Stimulated activated CD4-positive, alpha-beta T cell treated with anti-CD3 and anti-CD28 coated beads, TNF-alpha, amount 100 ng/mL, for 48 hours (primary cell): ENCODE measurements at regions not wholly inside any gene's neighbourhood (a gene's known extent, or its start where the extent isn't known, plus 50 kb on each side); places are given as distances from the start of the nearest gene placed in this dataset.

Experiments
- DNase-seq, 3 donors: peaks; one replicate each; pipeline ENCODE4 v3.0.0-alpha.2; 2020; ENCODE audit warnings: low read depth in 3 of 3

DNA sequence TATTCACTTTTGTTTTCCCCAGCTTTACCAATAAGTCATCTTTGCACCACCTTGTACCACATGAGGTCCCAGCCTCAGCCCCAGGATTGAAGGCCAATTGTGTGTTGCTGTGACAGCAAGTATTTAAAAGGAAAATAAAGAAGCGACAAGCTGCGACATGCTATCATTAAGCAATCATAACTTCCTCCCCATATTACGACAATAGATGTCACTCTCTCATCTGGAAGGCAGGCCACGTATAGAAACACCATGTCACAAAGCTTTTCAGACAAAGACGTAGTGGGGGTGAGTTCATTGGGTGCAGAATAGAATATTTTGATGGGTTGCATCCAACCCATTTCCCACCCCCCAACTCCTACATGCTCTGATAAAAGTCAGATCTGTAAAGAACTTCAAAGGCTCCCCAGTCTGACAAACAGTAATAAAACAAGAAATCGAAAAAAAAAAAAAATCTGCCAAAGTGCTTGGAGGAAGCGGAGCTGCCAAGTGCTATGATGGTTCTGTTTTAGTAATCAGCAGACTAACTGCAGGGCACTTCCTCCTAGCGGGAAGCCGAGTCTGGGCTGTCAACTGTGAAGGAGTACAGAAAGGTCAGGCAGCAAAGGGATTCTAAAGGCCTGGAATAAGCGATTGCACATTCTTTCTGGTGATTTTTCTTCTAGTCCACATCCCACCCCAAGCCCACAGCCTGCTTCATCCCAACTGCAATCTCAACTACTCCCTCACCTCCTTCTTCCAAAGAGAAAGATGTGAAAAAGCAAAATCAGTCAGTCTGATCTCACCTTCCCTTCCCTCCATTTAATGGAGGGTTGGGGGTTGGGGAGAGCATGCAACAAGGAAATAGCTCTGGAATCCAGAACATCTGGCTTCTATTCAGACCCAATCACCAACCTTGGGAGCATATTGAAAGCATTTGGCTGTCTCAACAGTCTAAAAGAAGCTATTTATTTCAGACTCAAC, 131.4 kb upstream of the UBASH3B start:
- DNase-seq = no peak

DNA sequence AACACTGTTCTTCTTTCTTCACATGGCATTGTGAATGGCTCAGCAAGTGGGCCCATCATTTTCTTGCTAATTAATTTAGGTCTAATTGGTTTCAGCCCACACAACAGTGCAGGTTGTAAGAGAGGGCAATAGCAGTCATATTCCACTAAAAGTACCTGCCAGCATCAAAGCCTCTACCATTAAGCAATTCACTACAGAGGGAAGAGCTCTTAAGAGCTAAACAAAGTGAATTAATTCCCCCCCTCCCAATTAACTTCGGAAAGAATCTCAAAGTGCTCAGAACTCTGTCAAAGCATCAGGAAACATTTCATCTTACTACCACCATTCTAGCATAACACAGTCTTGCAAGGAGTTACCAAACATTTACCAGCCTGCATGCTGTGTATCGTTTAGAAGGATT, 133.9 kb upstream of the UBASH3B start:
- DNase-seq = no peak

DNA sequence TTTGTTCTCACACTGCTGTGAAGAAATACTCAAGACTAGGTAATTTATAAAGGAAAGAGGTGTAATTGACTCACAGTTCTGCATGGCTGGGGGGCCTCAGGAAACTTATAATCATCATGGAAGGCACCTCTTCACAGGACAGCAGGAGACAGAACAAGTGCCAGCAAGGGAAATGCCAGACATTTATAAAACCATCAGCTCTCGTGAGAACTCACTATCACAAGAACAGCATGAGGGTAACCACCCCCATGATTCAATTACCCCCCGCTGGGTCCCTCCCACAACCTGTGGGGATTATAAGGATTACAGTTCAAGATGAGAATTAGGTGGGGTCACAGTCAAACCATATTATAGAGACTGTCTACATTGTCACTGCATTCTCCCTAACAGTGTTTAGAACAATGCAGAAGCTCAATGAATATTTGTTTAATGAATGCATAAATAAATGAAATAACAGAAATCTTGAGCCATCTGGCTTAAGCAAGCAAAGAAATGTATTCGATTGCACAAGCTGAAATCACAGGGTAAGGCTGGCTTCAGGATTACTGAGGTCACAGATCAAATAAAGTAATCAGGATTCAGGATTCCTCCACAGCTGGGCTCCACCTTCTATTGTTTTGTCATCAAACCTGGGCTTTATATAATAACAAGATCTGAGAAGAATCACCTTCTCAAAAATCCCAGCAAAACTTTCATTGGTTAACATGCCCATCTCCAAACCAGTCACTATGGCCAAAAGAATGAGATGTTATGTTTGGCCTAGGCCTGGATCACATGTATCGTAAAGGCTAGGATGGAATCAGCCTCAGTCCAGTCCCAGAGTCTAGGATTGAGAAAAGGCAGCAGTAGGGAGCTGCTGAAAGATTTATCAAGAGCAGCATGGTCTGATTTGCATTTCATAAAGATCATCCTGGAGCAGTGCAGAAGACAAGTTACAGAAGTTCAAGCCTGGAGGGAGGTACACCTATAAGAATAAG, 137.8 kb upstream of the UBASH3B start:
- DNase-seq = no peak

DNA sequence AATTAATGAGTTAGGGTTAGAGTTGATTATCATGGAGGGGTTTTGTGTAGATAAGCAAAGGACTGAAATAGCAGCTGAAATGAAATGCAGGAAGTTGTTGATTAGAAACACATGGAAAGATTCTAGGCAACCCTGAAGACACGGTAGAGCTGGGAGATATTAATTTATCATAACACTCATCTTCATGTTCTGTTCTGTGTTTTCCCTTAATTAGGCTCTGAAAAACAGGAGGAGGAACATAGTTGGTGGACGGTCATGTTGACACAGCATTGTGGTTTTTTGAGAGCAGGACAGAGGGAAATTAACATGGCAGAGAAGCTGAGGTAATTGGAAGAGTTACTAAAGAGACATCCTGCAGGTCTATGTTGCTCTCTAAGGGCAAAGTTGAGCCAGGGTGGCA, 138.8 kb upstream of the UBASH3B start:
- no peak for DNase-seq

DNA sequence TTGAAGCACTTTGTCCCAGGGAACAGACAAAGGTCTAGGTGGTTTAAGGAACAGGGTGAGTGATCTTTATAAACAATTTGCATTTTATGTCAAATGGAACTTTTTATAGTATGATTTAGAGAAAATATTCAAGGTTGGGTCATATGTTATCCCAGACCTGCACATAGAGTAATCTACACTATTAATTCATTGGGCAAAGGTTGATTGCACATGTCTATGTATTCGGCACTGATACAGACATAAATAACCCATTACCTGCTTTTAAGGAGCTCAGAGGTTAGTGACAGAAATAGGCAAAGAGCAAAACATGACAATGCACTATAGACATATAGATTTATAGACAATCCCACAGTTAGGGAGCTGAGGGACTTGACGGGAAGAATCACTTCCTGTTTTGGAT, 141.5 kb upstream of the UBASH3B start:
- DNase-seq = no peak

DNA sequence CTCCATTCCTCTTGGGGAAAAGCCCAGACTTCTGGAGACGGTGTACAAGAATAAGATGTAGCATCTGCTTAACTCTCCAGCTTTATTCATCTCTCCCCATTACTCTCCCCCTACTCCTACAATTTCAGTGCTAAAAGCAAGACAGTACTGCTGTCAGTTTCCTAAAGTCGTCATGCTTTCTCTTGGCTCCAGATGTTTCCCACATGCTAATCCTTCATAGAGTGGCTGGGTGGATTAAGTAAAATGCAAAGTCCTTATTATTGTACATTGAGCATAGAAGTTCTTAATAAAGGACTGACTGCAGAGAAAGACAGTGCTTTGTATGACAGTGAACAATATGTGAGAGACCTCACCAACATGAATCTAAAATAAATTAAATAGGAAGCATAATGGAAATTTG, 142.2 kb upstream of the UBASH3B start:
- DNase-seq = no peak

DNA sequence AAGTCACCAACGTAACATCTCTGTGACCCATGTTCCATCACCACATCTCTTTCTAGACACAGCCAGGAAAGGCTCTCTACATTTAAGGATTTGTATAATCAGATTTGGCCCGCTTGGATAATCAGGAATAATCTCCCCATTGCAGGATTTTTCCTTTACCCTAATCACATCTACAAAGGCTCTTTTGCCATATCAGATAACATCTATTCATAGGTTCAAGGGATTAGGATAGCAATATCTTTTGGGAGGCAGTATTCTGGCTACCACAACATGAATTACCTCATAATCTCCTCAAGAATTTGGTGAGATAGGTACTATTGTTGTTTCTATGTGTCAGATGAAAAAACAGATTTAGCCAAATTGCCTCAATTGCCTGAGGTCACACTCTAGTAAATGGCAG, 142.8 kb upstream of the UBASH3B start:
- no peak for DNase-seq

DNA sequence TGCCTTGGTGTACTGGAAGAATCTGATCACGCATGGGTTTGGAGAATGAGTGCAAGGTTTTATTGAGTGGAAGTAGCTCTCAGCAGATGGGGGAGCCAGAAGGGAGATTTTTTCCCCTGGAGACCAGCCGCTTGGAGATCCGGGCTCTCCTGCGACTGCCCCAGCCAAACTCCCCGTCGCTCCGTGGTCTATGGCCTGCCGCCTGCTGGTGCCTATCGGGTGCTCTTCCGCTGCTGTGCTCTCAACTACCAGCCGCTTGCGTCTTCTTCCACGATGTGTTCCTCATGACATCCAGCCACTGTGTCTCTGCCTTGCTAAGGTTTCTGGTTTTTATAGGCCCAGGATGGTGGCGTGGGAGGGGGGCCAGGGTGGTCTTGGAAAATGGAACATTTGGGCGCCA, 145.6 kb upstream of the UBASH3B start:
- DNase-seq = no peak

DNA sequence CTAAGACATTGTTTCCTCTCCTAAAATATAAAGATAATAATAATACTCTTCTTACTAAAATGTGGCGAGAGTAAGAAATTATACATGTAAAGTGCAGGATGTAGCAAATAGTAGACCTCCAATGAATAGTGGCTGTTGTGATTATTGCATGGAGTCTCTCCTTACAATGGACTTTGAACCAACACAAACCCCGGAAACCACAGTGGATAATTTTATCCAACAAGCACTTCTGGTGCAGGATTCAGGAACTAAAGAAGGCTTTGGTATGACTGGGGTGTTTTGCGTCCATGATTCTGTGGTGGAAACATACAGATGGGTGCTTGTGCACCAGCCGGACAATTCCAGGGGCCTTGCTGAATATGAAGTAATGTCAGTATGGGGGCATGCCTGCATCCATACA, 146.4 kb upstream of the UBASH3B start:
- no peak for DNase-seq

DNA sequence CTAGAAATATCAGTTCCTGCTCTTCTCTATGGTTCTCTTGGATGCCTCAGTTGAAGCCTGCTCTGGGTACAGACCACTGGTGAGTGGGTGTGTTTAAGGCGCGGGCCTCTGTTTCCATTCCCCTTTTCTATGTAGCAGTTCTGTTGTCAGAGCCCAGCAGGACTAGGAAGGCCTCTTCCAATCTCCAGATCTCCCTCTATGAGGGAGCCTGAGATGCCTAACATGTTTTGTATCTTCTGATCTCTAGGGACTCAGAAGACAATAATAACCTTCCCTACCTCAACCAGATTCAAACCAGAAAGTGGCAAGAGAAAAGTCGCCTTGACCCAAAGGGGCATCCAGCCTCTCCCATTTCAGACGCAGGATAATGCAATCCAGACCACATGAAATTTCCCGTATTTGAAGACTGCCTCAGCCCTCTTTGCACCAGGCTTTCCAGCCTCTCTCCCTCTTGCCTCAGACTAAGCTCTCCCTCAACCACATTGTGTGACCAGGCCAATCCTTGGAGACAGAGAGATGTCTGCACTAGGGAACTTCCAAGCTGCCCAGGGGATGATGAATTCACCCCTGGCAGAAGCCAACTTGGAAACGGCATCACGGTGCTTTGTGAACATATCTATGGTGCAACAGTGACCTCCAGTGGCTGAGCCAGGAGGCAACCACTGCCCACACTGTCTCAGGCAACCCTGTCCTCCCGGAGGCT, 150.1 kb upstream of the UBASH3B start:
- peak; percentile 10 to 51 (median 28) for DNase-seq

DNA sequence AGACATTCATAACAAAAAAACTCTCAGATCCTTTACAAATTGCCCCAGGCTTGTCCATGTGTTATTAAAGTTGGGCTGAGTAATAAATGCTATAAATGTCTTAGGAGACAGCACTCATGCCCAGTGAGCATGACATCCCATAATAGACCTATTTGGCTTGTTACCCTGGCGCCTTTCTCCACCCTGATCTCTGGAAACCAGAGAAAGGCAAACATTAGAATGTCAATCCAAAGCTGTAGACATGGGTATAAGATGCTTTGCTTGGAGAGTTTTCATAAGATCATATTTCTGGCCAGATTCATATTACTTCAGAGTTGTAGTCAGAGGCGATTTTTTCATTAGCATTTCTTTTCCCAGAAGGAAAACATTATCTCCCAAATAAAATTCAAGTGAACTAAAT, 161.3 kb upstream of the UBASH3B start:
- DNase-seq = no peak

DNA sequence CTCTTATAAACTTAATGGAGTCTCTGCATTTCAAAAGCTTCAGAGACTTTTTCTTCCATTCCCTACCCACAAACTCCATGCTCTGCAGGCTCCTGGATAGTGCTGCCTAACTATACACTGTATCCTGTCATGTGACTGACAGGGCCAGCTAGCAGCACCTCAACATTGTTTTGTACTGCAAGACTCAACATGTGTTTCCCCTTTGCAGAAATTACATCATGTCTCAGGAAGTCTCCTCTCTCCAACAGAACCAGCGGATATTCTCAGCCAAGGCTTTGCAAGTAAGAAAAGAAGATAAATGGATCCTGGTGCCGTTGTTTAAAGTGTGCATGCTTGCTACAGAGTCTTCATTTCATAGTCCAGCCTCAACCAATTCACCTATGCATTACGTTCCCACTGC, 164.0 kb upstream of the UBASH3B start:
- no peak for DNase-seq

DNA sequence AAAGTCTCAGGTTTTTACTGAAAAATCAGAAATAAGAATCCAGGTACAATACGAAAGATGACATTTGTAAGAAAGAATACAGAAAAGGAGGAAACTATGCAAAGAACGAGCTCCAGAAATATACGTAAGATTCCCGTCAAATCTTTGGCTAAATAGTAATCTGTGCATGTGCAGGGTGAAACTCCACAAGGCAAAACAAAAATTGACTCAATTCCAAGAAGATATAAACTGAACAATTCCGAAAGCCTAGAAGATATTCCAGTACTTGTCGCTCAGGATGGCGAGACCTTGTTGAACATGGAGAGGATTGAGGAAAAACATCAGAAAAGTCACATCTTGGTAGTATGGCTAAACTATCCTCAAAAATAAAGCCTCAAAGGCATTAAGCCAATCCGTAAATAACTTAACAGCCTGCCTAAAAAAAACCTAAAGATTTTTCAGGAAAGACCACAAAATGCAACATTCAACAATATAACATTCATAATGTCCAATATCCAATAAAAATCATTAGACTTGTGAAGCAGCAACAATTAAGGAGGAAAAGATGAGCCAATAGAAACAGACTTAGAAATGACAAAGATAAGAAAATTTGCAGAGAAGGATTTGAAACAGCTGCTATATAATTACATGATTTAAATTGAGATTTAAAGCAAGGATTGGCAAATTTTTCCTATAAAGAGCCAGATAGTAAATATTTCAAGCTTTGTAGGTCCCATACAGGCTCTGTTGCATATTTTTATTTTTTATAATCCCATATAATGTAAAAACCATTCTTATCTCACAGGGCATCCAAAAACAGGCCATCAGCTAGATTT, 166.4 kb upstream of the UBASH3B start:
- no peak for DNase-seq

DNA sequence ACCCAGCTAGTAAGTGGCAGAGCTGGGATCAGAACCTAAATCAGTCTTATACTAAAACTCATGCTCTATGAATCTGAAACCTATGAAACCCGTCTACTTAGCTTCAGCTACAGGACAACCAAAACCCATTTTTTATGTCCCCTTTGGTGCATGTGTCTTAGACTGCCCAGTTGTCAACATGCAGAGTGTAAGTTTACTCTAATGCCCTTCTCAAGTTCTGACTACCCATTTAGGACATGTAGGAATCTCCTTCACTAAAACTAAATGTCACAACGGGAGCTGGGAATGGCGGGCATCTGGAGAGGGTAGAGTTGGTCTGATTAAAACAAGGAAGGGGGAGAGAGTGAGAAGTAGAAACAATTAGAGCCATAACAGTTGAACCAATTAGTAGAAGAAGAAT, 167.9 kb upstream of the UBASH3B start:
- DNase-seq = no peak

DNA sequence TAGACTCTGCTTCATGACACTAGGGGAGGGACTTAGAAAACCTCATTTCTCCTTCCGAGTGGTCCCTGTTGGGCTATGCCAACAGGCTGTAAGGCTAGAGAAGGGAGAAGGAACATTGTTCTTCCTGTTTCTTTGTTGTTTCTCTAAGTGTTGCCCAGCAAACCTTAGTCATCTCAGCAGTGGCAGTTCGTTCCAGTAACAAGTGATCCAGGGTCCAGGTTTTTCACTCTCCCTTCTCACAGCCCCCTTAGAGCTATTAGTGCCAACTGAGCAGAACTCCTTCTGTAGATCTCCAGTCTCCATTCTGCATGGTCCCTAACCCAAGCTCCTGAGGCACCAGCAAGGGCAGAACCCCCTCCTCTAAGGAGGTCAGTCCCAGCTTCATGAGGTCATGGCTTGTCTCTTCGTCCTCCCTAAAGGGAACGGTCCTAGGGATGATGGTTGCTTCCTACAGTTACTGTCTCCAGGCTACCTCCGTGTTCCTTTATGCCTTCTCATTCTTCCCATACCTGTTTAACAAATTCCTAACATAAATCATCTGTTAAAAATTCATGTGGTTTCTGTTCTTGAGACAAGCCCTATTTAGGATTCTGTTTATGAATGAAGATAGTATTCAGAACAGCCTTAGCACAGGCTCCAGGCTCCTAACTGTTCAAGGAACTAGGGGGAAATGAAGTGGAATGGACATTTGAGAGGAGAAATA, 168.6 kb upstream of the UBASH3B start:
- DNase-seq = no peak

DNA sequence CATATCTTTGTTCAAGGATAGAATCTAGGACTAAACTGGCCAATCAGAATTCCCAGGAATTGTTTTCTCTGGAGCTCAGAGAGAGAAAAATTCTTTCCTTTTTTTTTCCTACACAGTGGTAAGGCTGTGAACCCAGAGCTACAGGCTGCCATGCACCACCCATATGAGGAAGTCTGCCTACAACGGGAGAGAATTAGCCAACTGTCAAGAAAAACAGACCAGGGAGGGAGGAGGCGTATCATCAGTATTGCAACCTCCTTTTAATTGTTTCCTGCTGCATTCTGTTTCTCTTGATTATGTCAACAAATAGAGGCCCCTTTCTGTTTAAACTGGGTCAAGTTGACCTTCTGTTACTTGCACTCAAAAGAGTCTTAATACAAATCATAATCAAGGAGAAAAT, 176.5 kb upstream of the UBASH3B start:
- no peak for DNase-seq

DNA sequence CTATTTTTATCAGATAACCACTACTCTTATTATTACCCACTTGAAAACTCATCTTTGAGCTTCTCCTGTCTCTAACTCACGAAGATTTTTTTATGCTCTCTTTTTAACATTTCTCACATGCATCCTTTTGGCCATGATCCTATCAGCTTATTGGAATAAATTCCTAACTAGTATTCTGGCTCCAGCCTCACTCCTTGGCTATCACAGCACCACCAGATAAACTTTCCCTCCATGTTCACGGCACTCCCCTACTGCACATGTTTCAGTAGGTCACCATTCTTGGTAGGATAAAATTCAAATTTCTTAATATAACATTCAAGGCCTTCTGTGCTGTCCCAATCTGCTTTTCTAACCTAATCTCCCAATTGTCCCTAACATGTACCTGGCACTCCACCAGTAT, 186.6 kb upstream of the UBASH3B start:
- DNase-seq = no peak

DNA sequence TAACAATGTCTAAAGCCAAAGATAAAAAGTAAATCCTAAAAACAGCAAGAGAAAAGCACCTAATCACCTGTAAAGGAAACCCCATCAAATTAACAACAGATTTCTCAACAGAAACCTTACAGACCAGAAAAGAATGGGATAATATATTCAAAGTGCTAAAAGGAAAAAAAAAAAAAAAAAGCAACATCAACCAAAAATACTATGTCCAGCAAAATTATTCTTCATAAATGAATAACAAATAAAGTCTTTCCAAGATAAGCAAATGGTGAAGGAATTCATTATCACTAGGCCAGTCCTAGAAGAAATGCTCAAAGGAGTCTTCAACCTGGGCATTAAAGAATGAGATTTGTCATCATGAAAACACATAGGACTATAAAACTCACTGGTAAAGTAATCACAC, 192.0 kb upstream of the UBASH3B start:
- no peak for DNase-seq

DNA sequence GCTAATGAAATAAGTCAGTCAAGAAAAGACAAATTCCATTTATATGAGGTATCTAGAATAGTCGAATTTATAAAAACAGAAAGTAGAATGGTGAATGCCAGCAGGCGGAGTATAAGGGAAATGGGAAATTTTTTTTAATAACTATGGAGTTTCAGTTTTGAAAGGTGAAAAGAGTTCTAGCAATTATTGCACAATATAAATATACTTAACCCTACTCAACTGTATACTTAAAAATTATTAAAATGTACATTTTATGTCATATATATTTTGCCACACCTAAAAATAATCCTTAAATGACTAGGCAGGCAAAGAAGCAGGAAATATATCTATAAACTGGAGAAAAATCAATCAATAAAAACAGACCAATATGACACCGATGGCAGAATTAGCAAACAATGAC, 196.5 kb upstream of the UBASH3B start:
- DNase-seq = no peak

DNA sequence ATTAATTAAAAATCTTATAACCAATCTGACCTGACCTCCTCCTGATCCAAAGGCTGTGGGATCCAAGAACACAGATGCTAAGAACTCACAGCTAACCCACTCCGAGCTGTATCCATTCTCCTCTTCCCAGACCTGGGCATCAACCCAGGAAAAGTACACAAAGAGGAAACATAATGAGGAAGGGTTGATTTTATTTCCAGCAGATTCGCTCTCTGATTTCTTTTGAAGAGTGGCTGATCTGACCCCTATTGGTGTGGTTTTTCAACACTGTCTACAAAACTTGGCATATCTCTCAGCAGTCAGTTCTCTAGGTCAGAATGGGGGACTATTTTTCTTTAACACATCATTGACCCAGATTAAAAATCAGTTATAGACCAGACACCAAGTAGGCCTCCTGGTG, 201.9 kb upstream of the UBASH3B start:
- no peak for DNase-seq

DNA sequence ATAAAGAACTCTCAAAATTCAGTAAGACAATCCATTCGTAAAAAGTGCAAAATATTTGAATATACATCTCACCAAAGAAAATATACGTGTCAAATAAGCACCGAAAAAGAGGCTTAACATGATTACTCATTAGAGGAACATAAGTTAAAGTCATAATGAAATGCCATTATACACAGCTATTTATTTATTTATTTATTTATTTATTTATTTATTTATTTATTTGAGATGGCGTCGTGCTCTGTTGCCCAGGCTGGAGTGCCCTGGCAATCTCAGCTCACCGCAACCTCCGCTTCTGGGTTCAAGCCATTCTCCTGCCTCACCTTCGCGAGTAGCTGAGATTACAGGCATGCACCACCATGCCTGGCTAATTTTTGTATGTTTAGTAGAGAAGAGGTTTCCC, 203.6 kb upstream of the UBASH3B start:
- no peak for DNase-seq
